ENCODE measurements at regions not wholly inside any gene's neighbourhood (a gene's known extent, or its start where the extent isn't known, plus 50 kb on each side); places are given as distances from the start of the nearest gene placed in this dataset.

GRCh38 chr6:10196090-10196489 lies 218.8 kb downstream of the TFAP2A start:
- TF ChIP-seq, protein P1, sequence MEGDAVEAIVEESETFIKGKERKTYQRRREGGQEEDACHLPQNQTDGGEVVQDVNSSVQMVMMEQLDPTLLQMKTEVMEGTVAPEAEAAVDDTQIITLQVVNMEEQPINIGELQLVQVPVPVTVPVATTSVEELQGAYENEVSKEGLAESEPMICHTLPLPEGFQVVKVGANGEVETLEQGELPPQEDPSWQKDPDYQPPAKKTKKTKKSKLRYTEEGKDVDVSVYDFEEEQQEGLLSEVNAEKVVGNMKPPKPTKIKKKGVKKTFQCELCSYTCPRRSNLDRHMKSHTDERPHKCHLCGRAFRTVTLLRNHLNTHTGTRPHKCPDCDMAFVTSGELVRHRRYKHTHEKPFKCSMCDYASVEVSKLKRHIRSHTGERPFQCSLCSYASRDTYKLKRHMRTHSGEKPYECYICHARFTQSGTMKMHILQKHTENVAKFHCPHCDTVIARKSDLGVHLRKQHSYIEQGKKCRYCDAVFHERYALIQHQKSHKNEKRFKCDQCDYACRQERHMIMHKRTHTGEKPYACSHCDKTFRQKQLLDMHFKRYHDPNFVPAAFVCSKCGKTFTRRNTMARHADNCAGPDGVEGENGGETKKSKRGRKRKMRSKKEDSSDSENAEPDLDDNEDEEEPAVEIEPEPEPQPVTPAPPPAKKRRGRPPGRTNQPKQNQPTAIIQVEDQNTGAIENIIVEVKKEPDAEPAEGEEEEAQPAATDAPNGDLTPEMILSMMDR (IDR thresholded peaks at IDR 0.05) = no peak
- TF ChIP-seq POLR2A (IDR thresholded peaks at IDR 0.05) = no peak

All from uterus (tissue), 2 donors.